Stomach (tissue), 4 donors: ENCODE measurements at regions not wholly inside any gene's neighbourhood (a gene's known extent, or its start where the extent isn't known, plus 50 kb on each side); places are given as distances from the start of the nearest gene placed in this dataset.

Experiments used
- CTCF ChIP-seq, 7 experiments: fragments of 450-650 bp in 4 of 7; fragments of 200-600 bp in 3 of 7; sonication (generic) in 3 of 7; IDR thresholded peaks; one replicate each; pipeline ENCODE4 v1.5.1; 2016 to 2019; ENCODE audit warnings: antibody characterized with exemption in 7 of 7, control low read depth in 2 of 7, mild to moderate bottlenecking in 1 of 7
- POLR2A ChIP-seq, 4 donors: fragments of 450-650 bp; IDR thresholded peaks; one replicate each; pipeline ENCODE4 v1.6.1; 2016; ENCODE audit warnings: antibody characterized with exemption in 4 of 4, control low read depth in 2 of 4, mild to moderate bottlenecking in 1 of 4, moderate library complexity in 1 of 4

GRCh38 chr3:153349108-153349499, 187.1 kb downstream of the RAP2B start:
- no peak for TF ChIP-seq POLR2A (IDR thresholded peaks at IDR 0.05)
- no peak for TF ChIP-seq CTCF (IDR thresholded peaks at IDR 0.05)
